ENCODE measurements at regions not wholly inside any gene's neighbourhood (a gene's known extent, or its start where the extent isn't known, plus 50 kb on each side); places are given as distances from the start of the nearest gene placed in this dataset.

DNA sequence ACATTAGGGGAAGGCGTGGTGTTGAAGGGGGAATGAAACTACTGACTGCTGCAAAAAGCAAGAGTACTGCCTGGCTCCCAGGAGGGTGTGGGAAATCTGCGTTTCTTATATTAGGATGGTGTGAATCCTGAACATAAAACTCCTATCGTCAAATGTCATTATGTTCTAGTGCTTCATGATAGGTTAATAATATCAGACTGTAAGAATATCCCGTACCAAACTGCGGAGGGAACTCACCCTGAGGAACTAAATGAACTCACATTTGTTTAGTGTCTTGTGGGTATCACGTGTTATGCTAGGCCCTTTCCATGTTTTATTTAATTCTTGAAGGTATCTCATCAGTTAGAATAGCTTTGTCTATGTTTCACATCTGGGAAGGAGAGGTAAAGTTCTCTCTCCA, 610.7 kb downstream of the QKI start:
- POLR2A ChIA-PET, result no interaction called here
- CTCF ChIA-PET, result no interaction called here
- DNase-seq (ENCODE audit: extremely low spot score), result no peak
- TF ChIP-seq L3MBTL2 (conservative IDR thresholded peaks at IDR 0.05) (no peak), NFRKB (IDR thresholded peaks at IDR 0.05) (no peak), LEF1 (IDR thresholded peaks at IDR 0.05; ENCODE audit: borderline replicate concordance) (no peak), ARNT (IDR thresholded peaks at IDR 0.05) (no peak), SUZ12 (IDR thresholded peaks at IDR 0.05) (no peak), HDGF (IDR thresholded peaks at IDR 0.05; ENCODE audit: borderline replicate concordance) (no peak), ELF4 (IDR thresholded peaks at IDR 0.05) (no peak), FOXA1 (IDR thresholded peaks at IDR 0.05) (no peak), FOXM1 (IDR thresholded peaks at IDR 0.05; ENCODE audit: borderline replicate concordance) (no peak), CTBP1 (IDR thresholded peaks at IDR 0.05; ENCODE audit: borderline replicate concordance) (no peak), ZNF384 (IDR thresholded peaks at IDR 0.05) (no peak), BHLHE40 (IDR thresholded peaks at IDR 0.05; ENCODE audit: borderline replicate concordance) (no peak), SP1 (IDR thresholded peaks at IDR 0.05) (no peak), FOXK2 (IDR thresholded peaks at IDR 0.05) (no peak), TARDBP (IDR thresholded peaks at IDR 0.05) (no peak)
- TF ChIP-seq, protein P1, sequence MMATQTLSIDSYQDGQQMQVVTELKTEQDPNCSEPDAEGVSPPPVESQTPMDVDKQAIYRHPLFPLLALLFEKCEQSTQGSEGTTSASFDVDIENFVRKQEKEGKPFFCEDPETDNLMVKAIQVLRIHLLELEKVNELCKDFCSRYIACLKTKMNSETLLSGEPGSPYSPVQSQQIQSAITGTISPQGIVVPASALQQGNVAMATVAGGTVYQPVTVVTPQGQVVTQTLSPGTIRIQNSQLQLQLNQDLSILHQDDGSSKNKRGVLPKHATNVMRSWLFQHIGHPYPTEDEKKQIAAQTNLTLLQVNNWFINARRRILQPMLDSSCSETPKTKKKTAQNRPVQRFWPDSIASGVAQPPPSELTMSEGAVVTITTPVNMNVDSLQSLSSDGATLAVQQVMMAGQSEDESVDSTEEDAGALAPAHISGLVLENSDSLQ (IDR thresholded peaks at IDR 0.05), result no peak

DNA sequence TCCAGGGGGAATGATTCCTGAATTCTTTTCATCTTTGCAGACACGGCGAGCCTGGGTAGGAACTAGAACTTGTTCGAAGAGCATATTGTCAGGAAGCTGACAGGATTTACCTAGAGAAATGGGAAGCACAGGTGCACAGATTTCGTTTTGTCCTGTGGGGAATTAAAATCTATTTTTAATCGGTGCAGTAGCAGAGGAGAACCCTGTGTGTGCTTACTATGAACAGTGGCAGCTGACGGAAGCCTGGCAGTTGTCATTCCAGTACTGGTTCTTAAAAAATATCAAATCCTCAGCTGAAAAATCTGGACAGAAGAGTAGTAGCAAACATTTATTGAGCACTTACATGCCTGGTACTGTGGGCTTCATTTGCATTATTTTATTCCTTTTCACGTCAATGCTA, 609.0 kb downstream of the QKI start:
- POLR2A ChIA-PET, result no interaction called here
- TF ChIP-seq LEF1 (IDR thresholded peaks at IDR 0.05; ENCODE audit: borderline replicate concordance) (no peak), CTBP1 (IDR thresholded peaks at IDR 0.05; ENCODE audit: borderline replicate concordance) (no peak), FOXM1 (IDR thresholded peaks at IDR 0.05; ENCODE audit: borderline replicate concordance) (no peak), ELF4 (IDR thresholded peaks at IDR 0.05) (no peak), L3MBTL2 (conservative IDR thresholded peaks at IDR 0.05) (no peak), FOXA1 (IDR thresholded peaks at IDR 0.05) (no peak), TARDBP (IDR thresholded peaks at IDR 0.05) (no peak), HDGF (IDR thresholded peaks at IDR 0.05; ENCODE audit: borderline replicate concordance) (no peak), SP1 (IDR thresholded peaks at IDR 0.05) (no peak), BHLHE40 (IDR thresholded peaks at IDR 0.05; ENCODE audit: borderline replicate concordance) (no peak), SUZ12 (IDR thresholded peaks at IDR 0.05) (no peak), FOXK2 (IDR thresholded peaks at IDR 0.05) (no peak), ARNT (IDR thresholded peaks at IDR 0.05) (no peak), ZNF384 (IDR thresholded peaks at IDR 0.05) (no peak), NFRKB (IDR thresholded peaks at IDR 0.05) (no peak)
- TF ChIP-seq, protein P1 (IDR thresholded peaks at IDR 0.05), result no peak
- CTCF ChIA-PET, result no interaction called here
- DNase-seq (ENCODE audit: extremely low spot score), result no peak

DNA sequence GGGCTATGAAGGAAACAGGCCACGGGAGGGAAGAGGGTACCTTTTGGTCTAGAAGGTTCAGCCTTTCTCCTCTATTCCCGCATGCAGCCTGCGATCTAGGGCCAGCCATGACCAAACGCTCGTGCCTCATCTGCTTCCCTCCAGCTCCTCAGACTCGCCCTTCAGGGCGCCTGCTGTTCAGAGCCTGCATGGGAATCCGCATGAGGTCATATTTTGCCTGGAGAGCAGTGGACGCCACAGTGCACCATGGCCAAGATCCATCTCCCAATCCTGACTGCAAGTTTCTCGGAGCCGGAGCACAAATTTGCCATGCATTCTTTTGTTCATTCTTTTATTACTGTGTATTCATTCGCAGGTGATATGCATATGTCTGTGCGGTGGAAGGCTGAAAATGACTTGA, 608.1 kb downstream of the QKI start:
- no peak for TF ChIP-seq TARDBP (IDR thresholded peaks at IDR 0.05)
- no peak for TF ChIP-seq CTBP1 (IDR thresholded peaks at IDR 0.05; ENCODE audit: borderline replicate concordance)
- no peak for TF ChIP-seq BHLHE40 (IDR thresholded peaks at IDR 0.05; ENCODE audit: borderline replicate concordance)
- TF ChIP-seq ARNT (IDR thresholded peaks at IDR 0.05), result no peak
- TF ChIP-seq ELF4 (IDR thresholded peaks at IDR 0.05), result no peak
- TF ChIP-seq, protein P1 (IDR thresholded peaks at IDR 0.05), result no peak
- no peak for TF ChIP-seq SP1 (IDR thresholded peaks at IDR 0.05)
- no peak for TF ChIP-seq ZNF384 (IDR thresholded peaks at IDR 0.05)
- ChIA-PET POLR2A (no interaction called here), CTCF (interaction anchor here (0.6 kb wide), 1 partner anchor 75 kb away, joined by 3 read pairs; no protein-coding TSS in a partner anchor)
- DNase-seq (ENCODE audit: extremely low spot score), result no peak

DNA sequence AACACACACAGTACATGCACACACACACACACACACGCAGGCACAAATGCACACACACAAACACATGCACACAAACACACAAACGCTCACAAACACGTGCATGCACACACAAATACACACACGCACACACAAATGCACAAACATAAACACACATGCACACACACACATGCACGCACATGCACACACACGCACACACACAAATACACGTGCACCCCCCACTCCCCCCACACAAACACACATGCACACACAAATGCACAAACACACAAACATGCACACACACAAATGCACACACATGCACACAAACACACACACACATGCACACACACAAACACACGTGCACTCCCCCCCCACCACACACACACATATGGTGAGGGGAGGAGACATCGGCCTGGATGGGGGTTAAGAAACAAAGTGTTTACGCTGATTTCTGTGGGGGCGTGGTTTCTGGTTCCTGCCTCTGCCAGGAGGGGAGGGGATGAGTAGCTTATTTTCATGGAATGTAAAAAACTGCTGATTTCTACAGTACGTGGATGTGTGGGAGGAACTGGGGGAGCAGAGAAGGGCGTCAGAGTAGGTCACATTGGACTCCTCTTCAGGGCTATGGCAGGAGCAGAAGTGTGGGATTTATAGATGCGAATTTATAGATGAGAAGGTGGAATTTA, 607.2 kb downstream of the QKI start:
- ChIA-PET POLR2A (no interaction called here), CTCF (interaction anchor here (0.6 kb wide), 1 partner anchor 1836 kb away, joined by 3 read pairs; no protein-coding TSS in a partner anchor)
- TF ChIP-seq HDGF (IDR thresholded peaks at IDR 0.05; ENCODE audit: borderline replicate concordance), result no peak
- no peak for TF ChIP-seq FOXM1 (IDR thresholded peaks at IDR 0.05; ENCODE audit: borderline replicate concordance)
- TF ChIP-seq BHLHE40 (IDR thresholded peaks at IDR 0.05; ENCODE audit: borderline replicate concordance), result no peak
- no peak for TF ChIP-seq ELF4 (IDR thresholded peaks at IDR 0.05)
- no peak for TF ChIP-seq ARNT (IDR thresholded peaks at IDR 0.05)
- no peak for TF ChIP-seq ZNF384 (IDR thresholded peaks at IDR 0.05)
- TF ChIP-seq SUZ12 (IDR thresholded peaks at IDR 0.05), result no peak
- no peak for DNase-seq (ENCODE audit: extremely low spot score)

DNA sequence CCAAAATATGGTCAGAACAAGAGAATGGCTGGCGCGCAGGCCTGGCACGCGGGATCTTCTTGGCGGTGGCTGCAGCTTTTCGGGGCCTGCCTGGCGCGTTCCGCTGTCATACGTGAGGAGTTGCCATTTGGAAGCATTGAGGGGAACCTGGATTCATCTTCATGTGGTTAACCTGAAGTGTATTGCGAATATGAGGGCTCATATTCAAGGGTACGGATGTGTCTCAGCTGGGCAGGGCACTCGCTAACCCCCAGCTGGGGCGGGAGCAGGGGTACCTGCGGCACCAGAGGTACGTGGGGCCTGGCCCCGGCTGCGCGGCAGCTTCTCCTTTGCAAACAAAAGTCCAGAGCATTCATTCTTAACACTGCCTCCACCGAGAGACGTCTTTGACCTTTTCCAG, 605.6 kb downstream of the QKI start:
- DNase-seq (ENCODE audit: extremely low spot score), result no peak
- ChIA-PET POLR2A (no interaction called here), CTCF (no interaction called here)
- no peak for TF ChIP-seq BHLHE40 (IDR thresholded peaks at IDR 0.05; ENCODE audit: borderline replicate concordance)
- no peak for TF ChIP-seq CTBP1 (IDR thresholded peaks at IDR 0.05; ENCODE audit: borderline replicate concordance)
- TF ChIP-seq FOXA1 (IDR thresholded peaks at IDR 0.05), result no peak
- TF ChIP-seq HDGF (IDR thresholded peaks at IDR 0.05; ENCODE audit: borderline replicate concordance), result no peak
- no peak for TF ChIP-seq LEF1 (IDR thresholded peaks at IDR 0.05; ENCODE audit: borderline replicate concordance)
- no peak for TF ChIP-seq ELF4 (IDR thresholded peaks at IDR 0.05)
- TF ChIP-seq TARDBP (IDR thresholded peaks at IDR 0.05), result no peak
- no peak for TF ChIP-seq ZNF384 (IDR thresholded peaks at IDR 0.05)
- TF ChIP-seq NFRKB (IDR thresholded peaks at IDR 0.05), result no peak
- no peak for TF ChIP-seq FOXK2 (IDR thresholded peaks at IDR 0.05)
- TF ChIP-seq L3MBTL2 (conservative IDR thresholded peaks at IDR 0.05), result no peak
- no peak for TF ChIP-seq FOXM1 (IDR thresholded peaks at IDR 0.05; ENCODE audit: borderline replicate concordance)
- TF ChIP-seq ARNT (IDR thresholded peaks at IDR 0.05), result no peak
- TF ChIP-seq SP1 (IDR thresholded peaks at IDR 0.05), result no peak
- no peak for TF ChIP-seq SUZ12 (IDR thresholded peaks at IDR 0.05)
- TF ChIP-seq, protein P1 (IDR thresholded peaks at IDR 0.05), result no peak

Measured in HEK293T (cell line).